Fibroblast of pulmonary artery (primary cell): ENCODE measurements at regions not wholly inside any gene's neighbourhood (a gene's known extent, or its start where the extent isn't known, plus 50 kb on each side); places are given as distances from the start of the nearest gene placed in this dataset.
"Not testable (repeated sequence)": the region's sequence is repeated elsewhere in the genome, so short reads cannot be mapped to it uniquely, and the experiment has no call there.

Experiments used
- DNase-seq: peaks from one replicate; pipeline ENCODE4 v3.0.0-alpha.2; 2010; ENCODE audit warnings: low read depth
- H3K4me3 ChIP-seq: replicated peaks from 2 replicates; pipeline ENCODE4 v1.5.1; 2011; ENCODE audit warnings: low read depth, mild to moderate bottlenecking, control low read depth, low read length, moderate library complexity
- TF ChIP-seq, protein P1 (sequence below): IDR thresholded peaks from 2 replicates; pipeline ENCODE4 v1.5.1; 2011; ENCODE audit warnings: mild to moderate bottlenecking, control low read depth, low read length, inconsistent platforms; ENCODE audit errors: missing control alignments

DNA sequence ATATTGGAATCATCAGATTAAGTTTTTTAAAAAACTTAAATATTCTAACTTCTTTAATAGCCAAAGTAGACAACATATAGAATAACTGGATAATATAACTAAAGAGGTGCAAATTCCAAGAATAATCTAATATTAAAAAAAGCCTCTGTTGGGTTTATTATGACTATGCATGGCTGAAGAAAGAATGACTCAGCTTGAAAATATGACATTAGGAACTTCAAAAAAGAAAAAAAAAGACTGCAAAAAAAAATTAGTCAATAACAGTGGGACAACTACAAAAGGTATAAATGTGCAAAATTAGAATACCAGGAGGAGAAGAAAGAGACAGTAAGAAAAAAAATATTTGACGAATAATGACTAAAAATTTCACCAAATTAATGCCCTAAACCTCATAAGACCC lies 1178.0 kb downstream of the JRKL start:
- TF ChIP-seq, protein P1, sequence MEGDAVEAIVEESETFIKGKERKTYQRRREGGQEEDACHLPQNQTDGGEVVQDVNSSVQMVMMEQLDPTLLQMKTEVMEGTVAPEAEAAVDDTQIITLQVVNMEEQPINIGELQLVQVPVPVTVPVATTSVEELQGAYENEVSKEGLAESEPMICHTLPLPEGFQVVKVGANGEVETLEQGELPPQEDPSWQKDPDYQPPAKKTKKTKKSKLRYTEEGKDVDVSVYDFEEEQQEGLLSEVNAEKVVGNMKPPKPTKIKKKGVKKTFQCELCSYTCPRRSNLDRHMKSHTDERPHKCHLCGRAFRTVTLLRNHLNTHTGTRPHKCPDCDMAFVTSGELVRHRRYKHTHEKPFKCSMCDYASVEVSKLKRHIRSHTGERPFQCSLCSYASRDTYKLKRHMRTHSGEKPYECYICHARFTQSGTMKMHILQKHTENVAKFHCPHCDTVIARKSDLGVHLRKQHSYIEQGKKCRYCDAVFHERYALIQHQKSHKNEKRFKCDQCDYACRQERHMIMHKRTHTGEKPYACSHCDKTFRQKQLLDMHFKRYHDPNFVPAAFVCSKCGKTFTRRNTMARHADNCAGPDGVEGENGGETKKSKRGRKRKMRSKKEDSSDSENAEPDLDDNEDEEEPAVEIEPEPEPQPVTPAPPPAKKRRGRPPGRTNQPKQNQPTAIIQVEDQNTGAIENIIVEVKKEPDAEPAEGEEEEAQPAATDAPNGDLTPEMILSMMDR, result no peak
- DNase-seq, result peak; percentile 48
- no peak overlapping the region for H3K4me3 ChIP-seq

- DNase-seq, result no peak
- TF ChIP-seq, protein P1, result no peak
- no peak overlapping the region for H3K4me3 ChIP-seq
Measured at GRCh38 chr11:97570636-97571035, 1180.8 kb downstream of the JRKL start.

GRCh38 chr11:97573771-97574170 lies 1184.0 kb downstream of the JRKL start:
- DNase-seq, H3K4me3 ChIP-seq: not testable (repeated sequence)

DNA sequence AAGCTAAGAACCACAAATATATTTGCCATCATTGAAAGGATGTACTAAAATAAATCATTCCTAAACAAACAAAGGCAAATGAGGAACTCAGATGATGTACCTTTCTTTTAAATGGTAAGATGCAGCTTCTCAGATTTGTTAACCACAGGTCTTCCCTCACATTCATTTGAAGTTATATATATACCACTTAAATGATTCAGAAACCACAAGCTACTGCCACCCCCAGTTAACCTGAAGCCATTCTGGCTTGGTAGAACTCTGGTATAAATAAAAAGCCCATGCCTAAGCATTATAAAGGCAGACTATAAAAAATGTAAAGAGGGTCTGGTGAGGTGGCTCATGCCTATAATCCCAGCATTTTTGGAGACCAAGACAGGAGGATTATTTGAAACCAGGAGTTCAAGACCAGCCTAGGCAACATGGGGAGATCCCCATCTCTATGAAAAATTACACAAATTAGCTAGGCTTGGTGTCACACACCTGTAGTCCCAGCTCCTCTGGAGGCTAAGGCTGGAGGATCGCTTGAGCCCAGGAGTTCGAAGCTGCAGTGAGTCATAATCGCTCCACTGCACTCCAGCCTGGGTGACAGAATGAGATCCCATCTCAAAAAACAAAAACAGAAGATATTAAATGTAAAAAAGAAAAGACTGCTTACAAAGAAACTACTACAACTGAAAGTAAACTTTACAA lies 1185.3 kb downstream of the JRKL start:
- TF ChIP-seq, protein P1, result no peak
- no peak overlapping the region for H3K4me3 ChIP-seq
- DNase-seq, result no peak

- peak; percentile 76 for DNase-seq
- TF ChIP-seq, protein P1, result no peak
- no peak overlapping the region for H3K4me3 ChIP-seq
Measured at GRCh38 chr11:97607291-97608000, 1217.6 kb downstream of the JRKL start.

- DNase-seq, result peak; percentile 29
Measured at GRCh38 chr11:97610000-97610399, 1220.2 kb downstream of the JRKL start.

GRCh38 chr11:97610854-97611253 lies 1221.0 kb downstream of the JRKL start:
- H3K4me3 ChIP-seq, result no peak overlapping the region
- TF ChIP-seq, protein P1, result no peak
- no peak for DNase-seq

More at GRCh38 chr11:97610000-97610399, 1220.2 kb downstream of the JRKL start:
- TF ChIP-seq, protein P1, result peak; percentile 25
- H3K4me3 ChIP-seq, result no peak overlapping the region
